ENCODE measurements at regions not wholly inside any gene's neighbourhood (a gene's known extent, or its start where the extent isn't known, plus 50 kb on each side); places are given as distances from the start of the nearest gene placed in this dataset.

- TF ChIP-seq ZBTB20 (tag by site-specific recombination; IDR thresholded peaks at IDR 0.05) = no peak
- TF ChIP-seq SCRT1 (tag by site-specific recombination; IDR thresholded peaks at IDR 0.05; ENCODE audit: borderline replicate concordance) = no peak
- TF ChIP-seq ZNF621 (tag by site-specific recombination; IDR thresholded peaks at IDR 0.05) = no peak
- no peak for TF ChIP-seq ZNF596 (tag by site-specific recombination; IDR thresholded peaks at IDR 0.05)
- no peak for TF ChIP-seq ZNF654 (tag by site-specific recombination; IDR thresholded peaks at IDR 0.05; ENCODE audit: low read depth)
- no peak for TF ChIP-seq BCL11A (tag by site-specific recombination; IDR thresholded peaks at IDR 0.05; ENCODE audit: low read depth)
- TF ChIP-seq ZNF501 (tag by site-specific recombination; IDR thresholded peaks at IDR 0.05) = no peak
These were observed 56.1 kb upstream of the UBL3 start (continued) for GRCh38 chr13:29906432-29907011.

DNA sequence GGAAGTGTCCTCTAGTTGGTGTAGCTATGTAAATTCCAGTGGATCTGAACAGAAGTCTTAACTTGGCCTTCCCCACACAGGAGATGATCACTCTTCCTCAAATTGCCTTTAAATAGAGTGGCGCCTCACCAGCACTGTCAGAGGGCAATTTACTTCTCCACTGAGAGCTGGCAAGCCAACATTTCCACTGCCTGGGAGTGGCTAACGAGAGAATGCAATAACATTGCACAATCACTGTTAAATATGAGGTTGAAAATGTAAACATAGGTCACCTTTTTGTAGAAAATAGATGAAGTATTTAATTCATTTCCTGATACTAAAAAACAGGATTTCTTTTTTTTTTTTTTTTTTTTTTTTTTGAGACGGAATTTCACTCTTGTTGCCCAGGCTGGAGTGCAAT lies 55.4 kb upstream of the UBL3 start:
- H3K4me1 ChIP-seq (ENCODE audit: control insufficient read depth, insufficient read depth, low read length) = peaks cover 6% of the 10 kb centered on the region
- H3K4me3 ChIP-seq (ENCODE audit: low read depth, low read length) = no peak overlapping the region
- TF ChIP-seq ZFP69B (tag by site-specific recombination; IDR thresholded peaks at IDR 0.05) (no peak), KLF9 (tag by site-specific recombination; IDR thresholded peaks at IDR 0.05; ENCODE audit: low read depth) (no peak), ZNF629 (tag by site-specific recombination; IDR thresholded peaks at IDR 0.05) (0 out of 2 replicates have a peak, but pooled peaks have one; percentile 25), ZSCAN5A (tag by site-specific recombination; IDR thresholded peaks at IDR 0.05) (no peak), ZNF266 (tag by site-specific recombination; IDR thresholded peaks at IDR 0.05; ENCODE audit: low read depth) (no peak), OSR2 (tag by site-specific recombination; IDR thresholded peaks at IDR 0.05) (peak; percentile 25; the same call in 1 of the 2 replicates), FEZF1 (tag by site-specific recombination; IDR thresholded peaks at IDR 0.05) (peak; percentile 83), ZNF335 (tag by site-specific recombination; conservative IDR thresholded peaks at IDR 0.05) (0 out of 2 replicates have a peak, but pooled peaks have one; percentile 17), ZEB2 (tag by site-specific recombination; IDR thresholded peaks at IDR 0.05) (0 out of 2 replicates have a peak, but pooled peaks have one; percentile 41), SP7 (tag by site-specific recombination; IDR thresholded peaks at IDR 0.05) (0 out of 2 replicates have a peak, but pooled peaks have one; percentile 10), ZNF449 (tag by site-specific recombination; IDR thresholded peaks at IDR 0.05) (0 out of 2 replicates have a peak, but pooled peaks have one; percentile 15)
- TF ChIP-seq, protein P1, sequence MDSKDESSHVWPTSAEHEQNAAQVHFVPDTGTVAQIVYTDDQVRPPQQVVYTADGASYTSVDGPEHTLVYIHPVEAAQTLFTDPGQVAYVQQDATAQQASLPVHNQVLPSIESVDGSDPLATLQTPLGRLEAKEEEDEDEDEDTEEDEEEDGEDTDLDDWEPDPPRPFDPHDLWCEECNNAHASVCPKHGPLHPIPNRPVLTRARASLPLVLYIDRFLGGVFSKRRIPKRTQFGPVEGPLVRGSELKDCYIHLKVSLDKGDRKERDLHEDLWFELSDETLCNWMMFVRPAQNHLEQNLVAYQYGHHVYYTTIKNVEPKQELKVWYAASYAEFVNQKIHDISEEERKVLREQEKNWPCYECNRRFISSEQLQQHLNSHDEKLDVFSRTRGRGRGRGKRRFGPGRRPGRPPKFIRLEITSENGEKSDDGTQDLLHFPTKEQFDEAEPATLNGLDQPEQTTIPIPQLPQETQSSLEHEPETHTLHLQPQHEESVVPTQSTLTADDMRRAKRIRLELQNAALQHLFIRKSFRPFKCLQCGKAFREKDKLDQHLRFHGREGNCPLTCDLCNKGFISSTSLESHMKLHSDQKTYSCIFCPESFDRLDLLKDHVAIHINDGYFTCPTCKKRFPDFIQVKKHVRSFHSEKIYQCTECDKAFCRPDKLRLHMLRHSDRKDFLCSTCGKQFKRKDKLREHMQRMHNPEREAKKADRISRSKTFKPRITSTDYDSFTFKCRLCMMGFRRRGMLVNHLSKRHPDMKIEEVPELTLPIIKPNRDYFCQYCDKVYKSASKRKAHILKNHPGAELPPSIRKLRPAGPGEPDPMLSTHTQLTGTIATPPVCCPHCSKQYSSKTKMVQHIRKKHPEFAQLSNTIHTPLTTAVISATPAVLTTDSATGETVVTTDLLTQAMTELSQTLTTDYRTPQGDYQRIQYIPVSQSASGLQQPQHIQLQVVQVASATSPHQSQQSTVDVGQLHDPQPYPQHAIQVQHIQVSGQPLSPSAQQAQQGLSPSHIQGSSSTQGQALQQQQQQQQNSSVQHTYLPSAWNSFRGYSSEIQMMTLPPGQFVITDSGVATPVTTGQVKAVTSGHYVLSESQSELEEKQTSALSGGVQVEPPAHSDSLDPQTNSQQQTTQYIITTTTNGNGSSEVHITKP (tag by site-specific recombination; IDR thresholded peaks at IDR 0.05) = 0 out of 2 replicates have a peak, but pooled peaks have one; percentile 18
- TF ChIP-seq, protein P2, sequence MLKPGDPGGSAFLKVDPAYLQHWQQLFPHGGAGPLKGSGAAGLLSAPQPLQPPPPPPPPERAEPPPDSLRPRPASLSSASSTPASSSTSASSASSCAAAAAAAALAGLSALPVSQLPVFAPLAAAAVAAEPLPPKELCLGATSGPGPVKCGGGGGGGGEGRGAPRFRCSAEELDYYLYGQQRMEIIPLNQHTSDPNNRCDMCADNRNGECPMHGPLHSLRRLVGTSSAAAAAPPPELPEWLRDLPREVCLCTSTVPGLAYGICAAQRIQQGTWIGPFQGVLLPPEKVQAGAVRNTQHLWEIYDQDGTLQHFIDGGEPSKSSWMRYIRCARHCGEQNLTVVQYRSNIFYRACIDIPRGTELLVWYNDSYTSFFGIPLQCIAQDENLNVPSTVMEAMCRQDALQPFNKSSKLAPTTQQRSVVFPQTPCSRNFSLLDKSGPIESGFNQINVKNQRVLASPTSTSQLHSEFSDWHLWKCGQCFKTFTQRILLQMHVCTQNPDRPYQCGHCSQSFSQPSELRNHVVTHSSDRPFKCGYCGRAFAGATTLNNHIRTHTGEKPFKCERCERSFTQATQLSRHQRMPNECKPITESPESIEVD (tag by site-specific recombination; IDR thresholded peaks at IDR 0.05) = peak; percentile 61; the same call in 1 of the 2 replicates
- TF ChIP-seq, protein P3, sequence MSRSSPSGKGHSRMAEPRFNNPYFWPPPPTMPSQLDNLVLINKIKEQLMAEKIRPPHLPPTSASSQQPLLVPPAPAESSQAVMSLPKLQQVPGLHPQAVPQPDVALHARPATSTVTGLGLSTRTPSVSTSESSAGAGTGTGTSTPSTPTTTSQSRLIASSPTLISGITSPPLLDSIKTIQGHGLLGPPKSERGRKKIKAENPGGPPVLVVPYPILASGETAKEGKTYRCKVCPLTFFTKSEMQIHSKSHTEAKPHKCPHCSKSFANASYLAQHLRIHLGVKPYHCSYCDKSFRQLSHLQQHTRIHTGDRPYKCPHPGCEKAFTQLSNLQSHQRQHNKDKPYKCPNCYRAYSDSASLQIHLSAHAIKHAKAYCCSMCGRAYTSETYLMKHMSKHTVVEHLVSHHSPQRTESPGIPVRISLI (tag by site-specific recombination; IDR thresholded peaks at IDR 0.05) = 0 out of 2 replicates have a peak, but pooled peaks have one; percentile 19
- ChIA-PET CTCF (interaction anchor here (1.5 kb wide), 1 partner anchor 207 kb away, joined by 4 read pairs; no protein-coding TSS in a partner anchor), POLR2A (interaction anchor here (1.1 kb wide), 1 partner anchor 55 kb away, joined by 3 read pairs; the partner anchor contains the start of gene UBL3)
- 0 out of 2 replicates have a peak overlapping the region, but pooled peaks have one; percentile 12 for H3K27ac ChIP-seq (ENCODE audit: extremely low read depth, low read depth, low read length)
- no peaks in the 10 kb centered on the region for H3K36me3 ChIP-seq (ENCODE audit: control insufficient read depth in 2 of 2, insufficient read depth in 1 of 2, low read length in 2 of 2)
- H3K9me3 ChIP-seq (ENCODE audit: control insufficient read depth, insufficient read depth, low read depth, low read length) = no peaks in the 10 kb centered on the region
